ENCODE measurements at regions not wholly inside any gene's neighbourhood (a gene's known extent, or its start where the extent isn't known, plus 50 kb on each side); places are given as distances from the start of the nearest gene placed in this dataset.
"Not testable (repeated sequence)": the region's sequence is repeated elsewhere in the genome, so short reads cannot be mapped to it uniquely, and the experiment has no call there.

DNA sequence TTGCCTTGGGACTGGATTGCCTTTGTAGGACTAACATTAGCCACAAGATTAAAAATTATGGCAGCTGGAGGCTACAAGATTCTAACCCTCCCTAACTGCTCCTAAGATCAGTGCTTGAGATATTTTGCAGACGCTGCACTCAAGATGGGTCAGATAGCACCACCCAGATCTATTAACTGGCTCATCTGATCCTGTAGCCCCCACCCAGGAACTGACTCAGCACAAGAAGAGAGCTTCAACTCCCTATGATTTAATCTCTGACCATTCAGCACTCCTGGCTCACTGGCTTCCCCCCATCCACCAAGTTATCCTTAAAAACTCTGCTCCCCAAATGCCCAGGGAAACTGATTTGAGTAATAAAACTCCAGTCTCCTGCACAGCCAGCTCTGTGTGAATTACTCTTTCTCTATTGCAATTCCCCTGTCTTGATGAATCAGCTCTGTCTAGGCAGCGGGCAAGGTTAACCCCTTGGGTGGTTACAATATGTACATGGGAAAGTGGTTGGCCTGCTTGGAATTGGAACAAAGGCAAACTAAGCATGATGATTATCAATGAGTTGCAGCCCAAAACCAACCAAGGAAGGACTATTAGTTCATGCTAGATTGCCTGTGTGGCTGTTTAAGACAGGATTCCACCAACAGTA is 111.3 kb downstream of the OR2B2 start:
- Histone ChIP-seq H3F3A (ENCODE audit: low read length, unreplicated experiment) (no peaks in the 10 kb centered on the region), H3K9me2 (replicated peaks; ENCODE audit: low read length) (no peaks in the 10 kb centered on the region), H3K79me2 (ENCODE audit: low read length) (no peaks in the 10 kb centered on the region), H3K9me3 (ENCODE audit: low read length) (no peaks in the 10 kb centered on the region), H3K27me3 (ENCODE audit: low read length) (no peaks in the 10 kb centered on the region), H3K9ac (ENCODE audit: low read length) (no peak overlapping the region), H3K36me3 (ENCODE audit: low read depth, low read length) (no peaks in the 10 kb centered on the region), H4K20me1 (ENCODE audit: low read length) (no peaks in the 10 kb centered on the region), H2AFZ (ENCODE audit: low read length) (no peak overlapping the region), H3K4me2 (ENCODE audit: low read length) (no peak overlapping the region), H3K27ac (ENCODE audit: low read length) (no peak overlapping the region), H3K4me3 (ENCODE audit: low read length) (no peak overlapping the region), H3K4me1 (ENCODE audit: insufficient read depth, low read length) (peaks cover 9% of the 10 kb centered on the region; the same call in 1 of the 2 replicates)
- CTCF ChIA-PET, result no interaction called here
- ATAC-seq (no peak; the same call in 1 of the 2 replicates), DNase-seq (no peak)
- TF ChIP-seq EZH2phosphoT487 (IDR thresholded peaks at IDR 0.05; ENCODE audit: borderline replicate concordance, low read length), result no peak
- TF ChIP-seq, protein P1, sequence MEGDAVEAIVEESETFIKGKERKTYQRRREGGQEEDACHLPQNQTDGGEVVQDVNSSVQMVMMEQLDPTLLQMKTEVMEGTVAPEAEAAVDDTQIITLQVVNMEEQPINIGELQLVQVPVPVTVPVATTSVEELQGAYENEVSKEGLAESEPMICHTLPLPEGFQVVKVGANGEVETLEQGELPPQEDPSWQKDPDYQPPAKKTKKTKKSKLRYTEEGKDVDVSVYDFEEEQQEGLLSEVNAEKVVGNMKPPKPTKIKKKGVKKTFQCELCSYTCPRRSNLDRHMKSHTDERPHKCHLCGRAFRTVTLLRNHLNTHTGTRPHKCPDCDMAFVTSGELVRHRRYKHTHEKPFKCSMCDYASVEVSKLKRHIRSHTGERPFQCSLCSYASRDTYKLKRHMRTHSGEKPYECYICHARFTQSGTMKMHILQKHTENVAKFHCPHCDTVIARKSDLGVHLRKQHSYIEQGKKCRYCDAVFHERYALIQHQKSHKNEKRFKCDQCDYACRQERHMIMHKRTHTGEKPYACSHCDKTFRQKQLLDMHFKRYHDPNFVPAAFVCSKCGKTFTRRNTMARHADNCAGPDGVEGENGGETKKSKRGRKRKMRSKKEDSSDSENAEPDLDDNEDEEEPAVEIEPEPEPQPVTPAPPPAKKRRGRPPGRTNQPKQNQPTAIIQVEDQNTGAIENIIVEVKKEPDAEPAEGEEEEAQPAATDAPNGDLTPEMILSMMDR (conservative IDR thresholded peaks at IDR 0.05; ENCODE audit: low read depth, low read length), result no peak
- no TSS peak for BruUV-seq (replicated peaks)
- intact Hi-C loops (cut with micrococcal nuclease), result no loop called here
- POLR2A ChIA-PET (ENCODE audit: unreplicated experiment), result no interaction called here

DNA sequence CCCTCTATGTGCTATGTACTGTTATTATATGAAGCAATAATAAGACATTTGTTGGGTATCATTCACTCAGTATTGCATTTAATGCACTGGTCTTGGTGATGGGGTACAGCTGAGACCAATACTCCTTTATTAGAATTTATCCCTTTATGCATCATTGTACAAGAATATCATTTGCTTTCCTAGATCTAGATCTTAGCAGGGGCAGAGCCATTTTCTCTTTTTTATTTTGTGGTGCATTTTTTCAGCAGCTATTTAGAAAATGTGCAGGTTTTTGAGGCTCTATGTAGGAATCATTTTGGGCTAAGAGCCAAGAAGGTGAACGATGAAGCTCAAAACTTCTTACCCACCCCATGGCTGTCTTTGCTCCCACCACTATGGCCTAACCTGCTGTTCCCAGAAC is 114.2 kb downstream of the OR2B2 start:
- no peak for ATAC-seq
- Histone ChIP-seq H2AFZ (ENCODE audit: low read length) (no peak overlapping the region), H3K27me3 (ENCODE audit: low read length) (no peaks in the 10 kb centered on the region), H3K4me3 (ENCODE audit: low read length) (no peak overlapping the region), H3K4me2 (ENCODE audit: low read length) (no peak overlapping the region), H3F3A (ENCODE audit: low read length, unreplicated experiment) (no peaks in the 10 kb centered on the region), H4K20me1 (ENCODE audit: low read length) (no peaks in the 10 kb centered on the region), H3K27ac (ENCODE audit: low read length) (no peak overlapping the region), H3K79me2 (ENCODE audit: low read length) (no peaks in the 10 kb centered on the region), H3K9ac (ENCODE audit: low read length) (no peak overlapping the region), H3K36me3 (ENCODE audit: low read depth, low read length) (no peaks in the 10 kb centered on the region), H3K9me3 (ENCODE audit: low read length) (no peaks in the 10 kb centered on the region), H3K9me2 (replicated peaks; ENCODE audit: low read length) (no peaks in the 10 kb centered on the region), H3K4me1 (ENCODE audit: insufficient read depth, low read length) (peaks cover 15% of the 10 kb centered on the region; the same call in 1 of the 2 replicates)
- TF ChIP-seq EZH2phosphoT487 (IDR thresholded peaks at IDR 0.05; ENCODE audit: borderline replicate concordance, low read length), result no peak
- TF ChIP-seq EZH2 (IDR thresholded peaks at IDR 0.05; ENCODE audit: low read length, unreplicated experiment), result no peak
- TF ChIP-seq, protein P1 (conservative IDR thresholded peaks at IDR 0.05; ENCODE audit: low read depth, low read length), result no peak
- BruUV-seq (replicated peaks), result no TSS peak
- ChIA-PET POLR2A (ENCODE audit: unreplicated experiment) (no interaction called here), CTCF (no interaction called here)
- intact Hi-C loops (cut with micrococcal nuclease), result loop anchor here (5.0 kb wide), 1 partner anchor 126 kb away; no protein-coding TSS in a partner anchor
- no peak for DNase-seq

DNA sequence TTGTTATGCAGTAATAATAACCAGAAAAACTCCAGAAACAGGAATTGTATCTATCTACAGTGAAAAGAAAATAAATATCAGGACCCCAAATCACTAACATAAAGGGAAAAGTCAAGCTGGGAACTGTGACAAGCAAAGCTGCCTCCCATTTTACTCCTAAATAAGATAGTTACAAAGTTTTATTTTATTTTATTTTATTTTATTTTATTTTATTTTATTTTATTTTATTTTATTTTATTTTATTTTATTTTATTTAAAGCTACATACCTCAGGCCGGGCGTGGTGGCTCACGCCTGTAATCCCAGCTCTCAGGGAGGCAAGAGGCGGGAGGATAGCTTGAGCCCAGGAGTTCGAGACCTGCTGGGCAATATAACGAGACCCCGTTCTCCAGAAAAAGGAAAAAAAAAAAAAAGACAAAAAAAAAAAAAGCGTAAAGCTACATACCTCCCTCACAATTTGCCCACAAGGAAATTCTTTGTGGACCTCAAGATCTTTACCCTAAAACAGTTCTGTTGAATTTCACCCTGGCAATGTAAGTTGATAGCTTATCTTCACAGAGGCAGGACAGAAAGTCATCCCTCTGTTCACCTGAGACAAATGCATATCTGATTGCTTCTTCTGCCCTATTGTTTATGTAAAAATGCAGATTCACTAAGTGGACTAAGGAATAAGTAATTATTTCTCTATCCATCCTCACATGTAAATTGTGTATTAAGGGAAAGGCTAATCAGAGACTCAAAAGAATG is 115.3 kb downstream of the OR2B2 start:
- not testable (repeated sequence) for H3K36me3 ChIP-seq (ENCODE audit: low read depth, low read length); BruUV-seq (replicated peaks); H3F3A ChIP-seq (ENCODE audit: low read length, unreplicated experiment); H3K4me3 ChIP-seq (ENCODE audit: low read length); H3K9me3 ChIP-seq (ENCODE audit: low read length); H3K27ac ChIP-seq (ENCODE audit: low read length); H3K9me2 ChIP-seq (replicated peaks; ENCODE audit: low read length); H4K20me1 ChIP-seq (ENCODE audit: low read length); H3K9ac ChIP-seq (ENCODE audit: low read length); H2AFZ ChIP-seq (ENCODE audit: low read length); DNase-seq; H3K27me3 ChIP-seq (ENCODE audit: low read length); H3K79me2 ChIP-seq (ENCODE audit: low read length); ATAC-seq
- peaks cover 16% of the 10 kb centered on the region; the same call in 1 of the 2 replicates for H3K4me1 ChIP-seq (ENCODE audit: insufficient read depth, low read length)
- POLR2A ChIA-PET (ENCODE audit: unreplicated experiment), result interaction anchor here (0.7 to 1.3 kb wide), 2 partner anchors 96 to 99 kb away, joined by 6 to 8 read pairs; a partner anchor contains a TSS
- peak overlapping the region; percentile 45; the same call in 1 of the 2 replicates for H3K4me2 ChIP-seq (ENCODE audit: low read length)
- CTCF ChIA-PET, result interaction anchor here (0.6 to 1.9 kb wide), 6 partner anchors 11 to 110 kb away, joined by 4 to 19 read pairs (median 6); a partner anchor contains a TSS
- intact Hi-C loops (cut with micrococcal nuclease), result loop anchor here (5.0 kb wide), 1 partner anchor 125 kb away; no protein-coding TSS in a partner anchor

Measured in PC-3 (cell line).